ENCODE measurements at regions not wholly inside any gene's neighbourhood (a gene's known extent, or its start where the extent isn't known, plus 50 kb on each side); places are given as distances from the start of the nearest gene placed in this dataset.

GRCh38 chr2:237185553-237185925 lies 99.8 kb downstream of the COPS8 start:
- no peak overlapping the region for H3K27ac ChIP-seq (ENCODE audit: low read depth, low read length)
- H2AK5ac ChIP-seq (ENCODE audit: low read length), result no peak overlapping the region
- WGBS (ENCODE audit: extremely low coverage, insufficient coverage, insufficient read length), result no CpG with 5 or more reads among the region's 7 CpGs
- H4K12ac ChIP-seq (ENCODE audit: low read depth, low read length), result no peak overlapping the region
- no peaks in the 10 kb centered on the region for H3K27me3 ChIP-seq (ENCODE audit: insufficient read depth, low read length)
- no peaks in the 10 kb centered on the region for H3K79me2 ChIP-seq (ENCODE audit: control insufficient read depth, insufficient read depth, low read length, poor library complexity)
- H3K79me1 ChIP-seq (ENCODE audit: low read length), result peaks cover 3% of the 10 kb centered on the region
- H3K23ac ChIP-seq (ENCODE audit: low read length), result no peak overlapping the region
- H3K14ac ChIP-seq (ENCODE audit: low read length), result no peak overlapping the region
- H2BK12ac ChIP-seq (ENCODE audit: low read length), result no peak overlapping the region
- H2BK5ac ChIP-seq (ENCODE audit: low read depth, low read length, poor library complexity), result no peak overlapping the region
- no peak overlapping the region for H3K4me2 ChIP-seq (ENCODE audit: low read length)
- no peak overlapping the region for H4K91ac ChIP-seq (ENCODE audit: low read depth, low read length)
- no peaks in the 10 kb centered on the region for H3K36me3 ChIP-seq (ENCODE audit: control insufficient read depth in 1 of 2, insufficient read depth in 2 of 2, low read length in 2 of 2)
- H3K4me3 ChIP-seq (ENCODE audit: low read depth, low read length), result no peak overlapping the region
- H3K4ac ChIP-seq (ENCODE audit: low read depth, low read length), result no peak overlapping the region
- no peak overlapping the region for H3K9ac ChIP-seq (ENCODE audit: low read length)
- no peak overlapping the region for H2AFZ ChIP-seq (ENCODE audit: insufficient read depth, low read length, poor library complexity)
- no peak overlapping the region for H2BK120ac ChIP-seq (ENCODE audit: insufficient read depth, low read length, poor library complexity)
- H4K8ac ChIP-seq (ENCODE audit: low read depth, low read length), result no peak overlapping the region
- H3K18ac ChIP-seq (ENCODE audit: low read length), result no peak overlapping the region
- peaks cover 9% of the 10 kb centered on the region for H3K9me3 ChIP-seq (ENCODE audit: insufficient read depth, low read depth, low read length)
- peaks cover 2 to 3% of the 10 kb centered on the region in 2 experiments for H3K4me1 ChIP-seq (ENCODE audit: control insufficient read depth in 1 of 2, insufficient read depth in 2 of 2, low read length in 2 of 2)
- no peak for DNase-seq

GRCh38 chr2:237189799-237190198 lies 104.1 kb downstream of the COPS8 start:
- Histone ChIP-seq H2BK5ac (ENCODE audit: low read depth, low read length, poor library complexity) (no peak overlapping the region), H3K79me2 (ENCODE audit: control insufficient read depth, insufficient read depth, low read length, poor library complexity) (peaks cover 1% of the 10 kb centered on the region)

GRCh38 chr2:237190966-237191713 lies 105.5 kb downstream of the COPS8 start:
- no CpG with 5 or more reads among the region's 7 CpGs for WGBS (ENCODE audit: extremely low coverage, insufficient coverage, insufficient read length)
- Histone ChIP-seq H2BK5ac (ENCODE audit: low read depth, low read length, poor library complexity) (peak overlapping the region; percentile 21), H3K27me3 (ENCODE audit: insufficient read depth, low read length) (no peaks in the 10 kb centered on the region)

More at GRCh38 chr2:237189799-237190198, 104.1 kb downstream of the COPS8 start:
- Histone ChIP-seq H2BK12ac (ENCODE audit: low read length) (no peak overlapping the region), H3K79me1 (ENCODE audit: low read length) (peaks cover 16% of the 10 kb centered on the region), H3K14ac (ENCODE audit: low read length) (no peak overlapping the region), H2BK120ac (ENCODE audit: insufficient read depth, low read length, poor library complexity) (no peak overlapping the region), H3K36me3 (ENCODE audit: control insufficient read depth in 1 of 2, insufficient read depth in 2 of 2, low read length in 2 of 2) (no peaks in the 10 kb centered on the region), H3K4ac (ENCODE audit: low read depth, low read length) (no peak overlapping the region), H3K4me3 (ENCODE audit: low read depth, low read length) (no peak overlapping the region), H3K27me3 (ENCODE audit: insufficient read depth, low read length) (no peaks in the 10 kb centered on the region), H3K18ac (ENCODE audit: low read length) (no peak overlapping the region), H4K91ac (ENCODE audit: low read depth, low read length) (no peak overlapping the region), H3K9me3 (ENCODE audit: insufficient read depth, low read depth, low read length) (peaks cover 5% of the 10 kb centered on the region), H4K12ac (ENCODE audit: low read depth, low read length) (no peak overlapping the region), H2AK5ac (ENCODE audit: low read length) (no peak overlapping the region), H2AFZ (ENCODE audit: insufficient read depth, low read length, poor library complexity) (no peak overlapping the region), H3K9ac (ENCODE audit: low read length) (no peak overlapping the region), H3K27ac (ENCODE audit: low read depth, low read length) (no peak overlapping the region), H3K4me2 (ENCODE audit: low read length) (no peak overlapping the region), H3K4me1 (ENCODE audit: control insufficient read depth in 1 of 2, insufficient read depth in 2 of 2, low read length in 2 of 2) (peaks cover 2% of the 10 kb centered on the region in 2 experiments), H4K8ac (ENCODE audit: low read depth, low read length) (no peak overlapping the region), H3K23ac (ENCODE audit: low read length) (no peak overlapping the region)
- no peak for DNase-seq
- WGBS (ENCODE audit: extremely low coverage, insufficient coverage, insufficient read length), result no CpG with 5 or more reads among the region's 5 CpGs

GRCh38 chr2:237191714-237192081 lies 106.0 kb downstream of the COPS8 start:
- Histone ChIP-seq H3K79me2 (ENCODE audit: control insufficient read depth, insufficient read depth, low read length, poor library complexity) (peaks cover 4% of the 10 kb centered on the region), H3K79me1 (ENCODE audit: low read length) (peaks cover 30% of the 10 kb centered on the region), H3K36me3 (ENCODE audit: control insufficient read depth in 1 of 2, insufficient read depth in 2 of 2, low read length in 2 of 2) (no peaks in the 10 kb centered on the region), H3K27ac (ENCODE audit: low read depth, low read length) (no peak overlapping the region), H3K18ac (ENCODE audit: low read length) (peak overlapping the region; percentile 62), H2BK12ac (ENCODE audit: low read length) (peak overlapping the region; percentile 93), H3K23ac (ENCODE audit: low read length) (no peak overlapping the region), H2BK5ac (ENCODE audit: low read depth, low read length, poor library complexity) (peak overlapping the region; percentile 33), H3K14ac (ENCODE audit: low read length) (peak overlapping the region; percentile 51), H3K4me1 (ENCODE audit: control insufficient read depth in 1 of 2, insufficient read depth in 2 of 2, low read length in 2 of 2) (peaks cover 18% of the 10 kb centered on the region in 2 experiments), H3K9me3 (ENCODE audit: insufficient read depth, low read depth, low read length) (peaks cover 5% of the 10 kb centered on the region), H4K91ac (ENCODE audit: low read depth, low read length) (peak overlapping the region; percentile 69), H4K12ac (ENCODE audit: low read depth, low read length) (peak overlapping the region; percentile 23), H2AFZ (ENCODE audit: insufficient read depth, low read length, poor library complexity) (no peak overlapping the region), H3K9ac (ENCODE audit: low read length) (no peak overlapping the region), H4K8ac (ENCODE audit: low read depth, low read length) (peak overlapping the region; percentile 26), H3K27me3 (ENCODE audit: insufficient read depth, low read length) (no peaks in the 10 kb centered on the region), H3K4me2 (ENCODE audit: low read length) (no peak overlapping the region), H3K4me3 (ENCODE audit: low read depth, low read length) (no peak overlapping the region), H2BK120ac (ENCODE audit: insufficient read depth, low read length, poor library complexity) (peak overlapping the region; percentile 82), H2AK5ac (ENCODE audit: low read length) (peak overlapping the region; percentile 55), H3K4ac (ENCODE audit: low read depth, low read length) (no peak overlapping the region)
- no CpG with 5 or more reads among the region's 8 CpGs for WGBS (ENCODE audit: extremely low coverage, insufficient coverage, insufficient read length)
- no peak for DNase-seq

More at GRCh38 chr2:237190966-237191713, 105.5 kb downstream of the COPS8 start:
- Histone ChIP-seq H2BK12ac (ENCODE audit: low read length) (peak overlapping the region; percentile 94), H3K36me3 (ENCODE audit: control insufficient read depth in 1 of 2, insufficient read depth in 2 of 2, low read length in 2 of 2) (no peaks in the 10 kb centered on the region), H3K9me3 (ENCODE audit: insufficient read depth, low read depth, low read length) (peaks cover 5% of the 10 kb centered on the region), H3K14ac (ENCODE audit: low read length) (peak overlapping the region; percentile 46), H2BK120ac (ENCODE audit: insufficient read depth, low read length, poor library complexity) (peak overlapping the region; percentile 74), H3K79me1 (ENCODE audit: low read length) (peaks cover 27% of the 10 kb centered on the region), H4K91ac (ENCODE audit: low read depth, low read length) (peak overlapping the region; percentile 82), H2AK5ac (ENCODE audit: low read length) (peak overlapping the region; percentile 98), H3K4me3 (ENCODE audit: low read depth, low read length) (no peak overlapping the region), H3K18ac (ENCODE audit: low read length) (peak overlapping the region; percentile 41), H3K4ac (ENCODE audit: low read depth, low read length) (peak overlapping the region; percentile 33), H3K4me1 (ENCODE audit: control insufficient read depth in 1 of 2, insufficient read depth in 2 of 2, low read length in 2 of 2) (peaks cover 15 to 16% of the 10 kb centered on the region in 2 experiments), H3K79me2 (ENCODE audit: control insufficient read depth, insufficient read depth, low read length, poor library complexity) (peaks cover 4% of the 10 kb centered on the region), H4K8ac (ENCODE audit: low read depth, low read length) (peak overlapping the region; percentile 50), H3K4me2 (ENCODE audit: low read length) (no peak overlapping the region), H3K9ac (ENCODE audit: low read length) (no peak overlapping the region), H4K12ac (ENCODE audit: low read depth, low read length) (no peak overlapping the region), H2AFZ (ENCODE audit: insufficient read depth, low read length, poor library complexity) (peak overlapping the region; percentile 56), H3K27ac (ENCODE audit: low read depth, low read length) (no peak overlapping the region), H3K23ac (ENCODE audit: low read length) (no peak overlapping the region)
- no peak for DNase-seq
